Effector CD4-positive, alpha-beta T cell (primary cell): ENCODE measurements at regions not wholly inside any gene's neighbourhood (a gene's known extent, or its start where the extent isn't known, plus 50 kb on each side); places are given as distances from the start of the nearest gene placed in this dataset.
"Not testable (repeated sequence)": the region's sequence is repeated elsewhere in the genome, so short reads cannot be mapped to it uniquely, and the experiment has no call there.

Experiments used
- DNase-seq: peaks from one replicate; pipeline ENCODE4 v3.0.0-alpha.2; 2020

DNA sequence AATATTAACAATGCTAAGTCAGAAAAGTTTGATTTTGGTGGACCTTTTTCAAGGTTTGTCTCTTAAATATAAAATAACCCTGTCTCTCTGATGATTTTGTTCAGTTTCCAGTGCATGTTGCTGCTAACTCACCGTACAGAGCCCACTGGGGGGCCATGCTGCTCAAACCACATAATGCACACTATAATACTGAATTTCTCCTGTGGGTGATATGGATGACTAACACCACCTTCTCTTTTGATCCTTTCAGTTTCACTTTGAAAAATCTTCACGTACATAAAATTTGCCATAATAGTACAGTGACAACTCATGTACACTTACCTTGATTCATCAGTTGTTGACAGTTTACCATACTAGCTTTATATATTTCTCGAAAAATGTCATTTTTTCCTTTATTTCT, 506.6 kb upstream of the MAN1A1 start:
- no peak for DNase-seq

DNA sequence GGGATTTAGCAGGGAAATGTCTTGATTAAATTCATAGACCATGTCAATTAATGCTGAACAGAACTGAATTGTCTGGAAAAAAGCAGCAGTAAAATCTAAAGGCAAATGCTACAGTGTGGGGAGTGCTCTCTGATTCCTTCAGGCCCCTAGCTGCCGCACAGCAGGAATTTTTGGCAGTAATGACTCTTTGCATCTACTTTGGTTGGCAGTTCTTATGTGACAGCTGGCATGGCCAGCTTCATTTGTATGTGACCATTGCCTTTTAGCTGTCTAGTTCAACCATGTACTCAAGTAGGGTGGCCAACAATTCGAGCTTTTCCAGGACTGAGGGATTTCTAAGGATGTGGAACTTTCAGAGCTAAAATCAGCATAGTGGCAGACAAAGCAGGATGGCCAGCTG, 499.1 kb upstream of the MAN1A1 start:
- no peak for DNase-seq

DNA sequence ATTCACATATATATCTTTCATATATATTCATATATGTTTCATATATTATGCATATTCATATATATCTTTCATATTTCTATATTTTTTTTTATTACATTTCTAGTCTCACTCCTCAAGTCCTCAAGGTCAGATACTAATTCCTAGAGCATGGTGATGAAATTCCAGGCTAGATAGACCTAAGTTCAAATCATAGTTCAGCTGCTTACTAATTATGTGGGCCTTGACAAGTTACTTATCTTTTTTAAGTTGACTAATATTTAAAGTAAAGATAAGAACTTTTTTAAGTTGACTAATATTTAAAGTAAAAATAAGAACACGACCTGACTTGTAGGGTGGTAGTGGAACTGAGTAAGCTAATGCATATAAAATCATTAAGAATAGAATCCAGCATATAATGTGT, 495.6 kb upstream of the MAN1A1 start:
- DNase-seq: no peak

DNA sequence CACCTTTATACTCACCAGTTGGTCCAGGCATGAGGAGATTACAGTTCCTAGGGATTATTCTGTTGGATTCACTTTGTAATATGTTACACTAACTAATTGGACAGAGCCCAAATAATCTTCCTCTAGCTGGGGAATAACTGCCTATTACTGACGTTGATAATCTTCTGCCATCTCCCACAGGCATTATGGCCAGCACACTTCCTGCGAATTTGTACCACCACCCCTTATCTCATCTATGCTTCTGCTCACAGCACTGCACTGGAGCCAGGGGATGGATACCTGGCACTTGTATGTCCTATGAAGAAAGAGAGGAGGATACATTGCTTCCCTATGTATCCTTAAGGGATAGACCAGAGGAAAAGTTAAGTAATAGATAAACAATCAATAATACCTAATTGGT, 494.8 kb upstream of the MAN1A1 start:
- no peak for DNase-seq

DNA sequence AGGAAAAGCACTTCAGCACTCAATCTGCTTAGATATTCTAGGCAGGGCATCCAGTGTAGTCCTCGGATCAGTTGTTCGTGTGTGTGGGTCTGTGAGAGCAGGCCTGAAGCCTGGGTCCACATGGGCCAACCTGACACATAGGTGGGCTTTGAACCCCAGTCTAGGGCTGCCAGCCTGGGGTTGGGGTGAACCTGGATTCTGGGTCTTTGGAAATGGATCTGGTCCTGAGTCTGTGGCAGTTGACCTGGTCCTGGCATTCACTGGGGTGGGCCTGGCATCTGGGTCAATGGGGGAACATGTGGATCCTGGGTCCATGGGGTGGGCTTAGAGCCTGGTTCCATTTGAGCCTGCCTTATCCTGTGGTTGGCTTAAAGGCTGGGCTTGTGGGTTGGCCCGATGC, 492.6 kb upstream of the MAN1A1 start:
- DNase-seq: no peak

DNA sequence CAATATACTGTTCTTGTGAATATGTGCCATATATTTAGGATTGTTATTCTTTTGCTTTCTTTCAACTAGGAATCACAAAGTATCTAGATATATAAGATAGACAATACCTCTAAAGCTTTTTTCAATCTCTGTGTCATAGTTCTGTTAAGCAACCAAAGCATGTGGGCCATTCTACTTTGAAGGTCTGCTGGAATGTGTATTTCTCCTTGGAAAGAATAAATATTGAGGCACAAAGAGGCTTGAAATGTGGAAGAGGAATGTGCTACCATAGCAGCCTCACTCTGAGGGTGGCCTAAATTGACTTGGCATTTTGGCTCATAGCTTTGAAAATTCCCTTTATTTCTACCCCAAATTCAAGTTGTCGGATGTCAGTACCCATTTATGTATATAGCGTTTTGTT, 488.5 kb upstream of the MAN1A1 start:
- DNase-seq: no peak

DNA sequence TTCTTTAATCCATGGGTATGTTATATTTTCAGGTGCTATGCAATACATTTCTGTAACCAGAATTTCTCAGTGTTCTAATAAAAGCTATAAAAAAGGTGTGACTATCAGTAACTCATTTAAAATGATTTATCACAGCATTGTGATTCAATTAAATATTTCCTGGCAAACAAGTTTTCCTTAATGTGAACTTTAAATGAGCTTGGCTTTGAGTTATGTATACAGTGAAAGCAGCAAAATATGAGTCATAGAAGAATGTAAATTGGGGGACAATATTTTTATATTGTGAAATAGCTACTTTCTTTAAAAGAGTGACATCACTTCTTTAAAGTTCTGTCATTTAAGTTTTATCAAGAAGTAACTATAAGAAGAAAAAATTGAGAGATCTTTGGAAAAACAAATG, 484.9 kb upstream of the MAN1A1 start:
- DNase-seq: no peak

DNA sequence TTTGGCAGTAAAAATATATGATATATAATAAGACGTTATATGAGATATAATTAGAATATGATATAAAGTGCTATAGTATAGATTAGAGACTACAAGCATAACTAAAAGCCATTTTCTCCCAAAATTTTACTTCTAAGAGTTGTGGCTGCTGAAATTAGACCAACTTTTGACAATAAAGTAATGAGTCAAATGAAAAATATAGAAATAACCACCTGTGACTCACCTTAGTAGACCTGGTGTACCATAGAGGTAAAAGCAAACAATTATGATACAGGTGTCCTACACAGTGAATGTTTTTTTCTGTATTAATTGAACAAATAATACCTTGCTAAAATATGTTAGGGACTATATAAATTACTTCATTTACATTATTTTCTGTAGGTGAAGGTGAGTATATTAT, 482.9 kb upstream of the MAN1A1 start:
- DNase-seq: no peak

DNA sequence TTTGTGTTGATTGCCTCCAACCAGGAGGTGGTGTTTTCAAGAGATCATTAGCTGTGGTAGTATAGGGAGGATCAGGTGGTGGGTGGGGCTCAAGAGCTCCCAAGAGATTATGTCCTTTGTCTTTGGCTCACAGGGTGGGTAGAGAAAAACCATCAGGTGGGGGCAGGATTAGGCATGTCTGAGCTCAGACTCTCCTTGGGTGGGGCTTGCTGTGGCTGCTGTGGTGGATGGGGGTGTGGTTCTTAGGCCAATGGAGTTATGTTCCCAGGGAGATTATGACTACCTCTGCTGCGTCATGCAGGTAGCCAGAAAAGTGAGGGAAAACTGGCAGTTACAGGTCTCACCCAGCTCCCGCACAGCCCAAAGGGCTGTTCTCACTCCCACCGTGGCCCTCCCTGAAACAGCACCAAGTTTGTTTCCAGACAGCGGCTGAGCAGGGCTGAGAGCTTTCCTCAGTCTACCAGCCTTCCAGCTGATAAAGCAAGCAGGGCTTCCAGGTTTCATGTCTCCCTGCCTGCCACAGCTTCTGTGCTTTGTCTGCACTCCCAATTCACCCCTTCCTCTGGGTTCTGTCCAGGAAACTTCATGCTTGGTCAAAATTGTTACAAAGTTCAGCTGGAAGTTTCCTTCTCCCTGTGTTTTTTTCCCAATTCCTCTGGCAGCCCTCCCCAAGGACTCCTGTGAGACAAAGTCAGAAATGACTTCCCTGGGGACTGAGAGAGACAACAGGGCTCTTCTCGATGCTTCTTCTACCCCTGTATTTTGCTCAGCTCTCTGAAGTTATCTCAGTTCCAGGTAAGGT, 481.1 kb upstream of the MAN1A1 start:
- no peak for DNase-seq

DNA sequence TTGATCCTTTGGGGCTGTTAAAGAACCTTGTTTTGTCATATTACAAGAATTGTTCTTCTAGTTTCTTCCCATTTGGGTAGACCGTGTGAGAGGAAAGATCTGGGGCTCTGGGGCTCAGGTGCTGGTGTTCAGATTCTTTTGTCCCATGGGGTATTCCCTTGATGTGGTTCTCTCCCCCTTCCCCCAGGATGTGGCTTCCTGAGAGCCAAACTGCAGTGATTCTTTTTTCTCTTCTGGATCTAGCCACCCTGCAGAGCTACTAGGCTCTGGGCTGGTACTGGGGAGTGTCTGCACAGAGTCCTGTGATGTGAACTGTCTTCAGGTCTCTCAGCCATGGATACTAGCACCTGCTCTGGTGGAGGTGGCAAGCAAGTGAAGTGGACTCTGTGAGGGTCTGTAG, 480.5 kb upstream of the MAN1A1 start:
- no peak for DNase-seq

DNA sequence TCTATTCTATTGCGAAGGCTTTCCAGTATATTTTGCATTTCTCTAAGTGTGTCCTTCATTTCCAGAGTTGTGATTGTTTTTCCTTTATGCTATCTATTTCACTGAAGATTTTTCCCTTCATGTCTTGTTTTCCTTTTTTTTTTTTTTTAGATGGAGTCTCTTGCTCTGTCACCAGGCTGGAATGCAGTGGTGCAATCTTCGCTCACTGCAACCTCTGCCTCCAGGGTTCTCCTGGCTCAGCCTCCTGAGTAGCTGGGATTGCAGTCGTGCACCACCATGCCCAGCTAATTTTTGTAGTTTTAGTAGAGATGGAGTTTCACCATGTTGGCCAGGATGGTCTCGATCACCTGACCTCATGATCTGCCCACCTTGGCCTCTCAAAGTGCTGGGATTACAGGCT, 479.9 kb upstream of the MAN1A1 start:
- DNase-seq: not testable (repeated sequence)

DNA sequence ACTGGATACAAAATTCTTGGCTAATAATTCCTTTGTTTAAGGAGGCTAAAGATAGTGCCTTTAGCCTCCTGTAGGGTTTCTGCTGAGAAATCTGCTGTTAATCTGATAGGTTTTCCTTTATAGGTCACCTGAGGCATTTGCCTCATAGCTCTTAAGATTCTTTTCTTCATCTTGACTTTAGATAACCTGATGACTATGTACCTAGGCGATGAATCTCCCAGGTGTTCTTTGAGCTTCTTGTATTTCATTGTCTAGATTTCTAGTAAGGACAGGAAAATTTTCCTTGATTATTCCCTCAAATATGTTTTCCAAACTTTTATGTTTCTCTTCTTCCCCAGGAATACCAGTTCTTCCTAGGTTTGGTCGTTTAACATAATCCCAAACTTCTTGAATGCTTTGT, 479.4 kb upstream of the MAN1A1 start:
- DNase-seq: no peak

DNA sequence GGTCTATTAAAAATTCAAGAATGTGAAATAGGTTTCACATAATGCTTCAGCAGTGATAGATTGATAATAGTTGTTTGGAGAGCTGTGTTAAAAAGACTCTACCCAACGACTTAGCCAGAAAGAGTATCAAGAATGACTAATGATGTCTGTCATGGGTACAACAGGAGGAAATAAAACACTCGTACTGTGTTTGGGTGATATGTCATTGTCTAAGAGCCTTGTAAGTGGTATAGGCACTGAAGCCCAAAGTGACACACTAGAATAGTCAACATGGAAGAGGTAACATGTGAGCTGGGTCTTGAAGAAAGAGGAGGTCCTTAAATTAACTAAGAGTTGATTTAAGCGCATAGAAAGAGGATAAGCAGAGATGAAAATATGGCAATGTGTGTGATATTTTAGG, 471.8 kb upstream of the MAN1A1 start:
- no peak for DNase-seq

DNA sequence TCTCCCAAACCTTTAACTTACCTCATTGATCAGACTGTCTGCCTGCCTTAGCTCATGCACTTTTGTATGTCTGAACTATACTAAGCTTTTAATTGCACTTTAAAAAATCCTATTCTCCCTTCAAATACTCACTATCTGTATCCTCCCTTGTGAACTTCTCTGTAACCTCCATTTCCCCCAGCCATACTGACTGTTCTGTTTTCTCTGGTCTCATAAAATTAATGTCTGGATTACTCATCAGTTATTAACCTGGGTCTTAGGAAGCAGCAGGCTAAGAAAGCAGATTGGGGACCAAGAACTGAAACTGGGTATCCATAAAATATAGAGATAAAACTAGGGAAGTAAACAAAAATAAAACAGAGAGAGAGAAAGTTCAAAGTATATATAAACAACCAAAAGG, 469.3 kb upstream of the MAN1A1 start:
- DNase-seq: no peak

DNA sequence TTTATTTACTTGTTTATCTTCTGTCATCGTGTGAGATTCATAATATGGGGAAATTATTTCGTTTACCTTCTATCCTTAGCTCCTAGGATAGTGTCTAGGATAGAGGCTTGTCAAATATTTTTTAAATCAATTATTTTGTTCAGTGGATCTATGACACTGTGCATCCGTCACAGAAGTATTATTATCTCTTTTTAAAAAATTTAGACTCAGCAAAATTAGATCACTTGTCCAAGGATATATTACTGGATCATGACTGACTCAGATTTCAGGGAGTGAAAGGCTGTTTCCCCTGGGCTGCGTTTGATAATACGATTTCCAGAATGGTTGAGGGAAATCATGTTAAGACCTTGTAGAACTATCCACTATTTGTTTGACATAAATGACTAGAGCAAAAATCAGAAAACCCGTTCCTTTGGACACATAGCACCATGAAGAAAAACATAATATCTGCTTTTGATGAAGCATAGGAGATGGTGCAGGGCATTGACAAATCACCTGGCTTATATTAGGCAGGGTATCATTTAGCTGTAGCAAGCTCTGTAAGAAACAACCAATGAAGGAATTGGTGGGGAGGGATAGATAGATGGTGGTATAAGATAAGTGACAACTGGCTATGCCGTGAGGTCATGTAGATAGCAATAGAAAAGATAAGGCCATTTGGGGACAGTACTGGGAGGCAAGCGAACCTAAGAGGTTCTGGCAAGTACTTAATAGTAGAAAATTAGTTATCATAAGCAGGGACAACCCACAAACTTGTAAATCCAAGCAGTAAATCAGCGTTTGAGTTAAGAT, 465.2 kb upstream of the MAN1A1 start:
- no peak for DNase-seq

DNA sequence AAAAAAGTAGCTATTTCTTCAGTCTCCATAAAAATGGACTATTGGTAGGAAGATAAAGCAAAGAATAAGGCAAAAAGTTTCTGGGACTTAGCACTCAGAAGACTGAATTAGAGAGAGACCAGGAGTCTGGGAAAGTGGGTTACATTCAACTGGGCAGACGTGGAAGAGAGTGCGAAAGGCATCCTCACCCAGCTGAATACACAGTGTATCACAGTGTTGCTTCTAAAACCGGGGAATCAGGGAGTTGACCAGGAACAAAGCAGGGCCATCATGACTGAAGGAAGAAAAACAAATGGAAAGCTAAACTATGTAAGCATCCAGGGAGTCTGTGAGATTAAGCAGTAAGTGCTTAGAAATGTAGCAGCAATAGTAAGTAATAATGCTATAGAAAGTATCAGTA, 452.9 kb upstream of the MAN1A1 start:
- no peak for DNase-seq

DNA sequence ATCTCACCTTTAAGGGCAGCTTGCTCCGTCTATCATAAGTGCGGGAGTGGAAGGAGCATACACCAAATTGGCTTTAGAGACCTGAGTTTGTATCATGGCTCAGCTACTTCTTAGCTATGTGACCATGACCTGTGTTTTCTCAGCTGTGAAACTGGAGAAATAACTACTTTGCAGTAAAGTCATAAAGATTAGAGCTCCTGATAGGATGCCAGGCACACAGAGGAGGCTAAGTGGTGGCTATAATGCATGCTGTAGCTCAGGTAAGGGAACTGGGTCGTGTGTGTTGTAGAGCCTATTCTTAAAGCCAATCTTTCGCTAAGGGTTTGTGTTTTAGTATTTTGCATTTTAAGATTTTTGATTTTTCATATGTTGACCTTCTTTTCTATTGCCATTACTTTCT, 451.5 kb upstream of the MAN1A1 start:
- no peak for DNase-seq

DNA sequence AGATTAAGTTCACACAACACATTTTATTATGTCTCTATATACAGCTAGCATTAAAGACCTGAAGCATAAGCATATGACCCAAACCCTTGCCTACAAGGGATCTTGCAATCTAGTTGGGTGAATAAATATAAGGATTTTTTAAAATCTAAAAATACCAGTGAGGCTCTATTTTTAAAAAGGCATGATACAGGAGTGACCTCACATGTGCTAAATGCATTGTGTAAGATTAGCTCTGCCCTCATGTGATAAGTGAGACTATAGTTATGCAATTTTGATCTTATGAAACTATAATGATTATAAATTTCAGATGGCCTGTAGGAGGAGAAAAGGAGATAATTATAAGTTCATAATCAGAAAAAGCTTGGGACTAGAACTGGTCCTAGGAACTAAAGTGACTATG, 451.0 kb upstream of the MAN1A1 start:
- no peak for DNase-seq

DNA sequence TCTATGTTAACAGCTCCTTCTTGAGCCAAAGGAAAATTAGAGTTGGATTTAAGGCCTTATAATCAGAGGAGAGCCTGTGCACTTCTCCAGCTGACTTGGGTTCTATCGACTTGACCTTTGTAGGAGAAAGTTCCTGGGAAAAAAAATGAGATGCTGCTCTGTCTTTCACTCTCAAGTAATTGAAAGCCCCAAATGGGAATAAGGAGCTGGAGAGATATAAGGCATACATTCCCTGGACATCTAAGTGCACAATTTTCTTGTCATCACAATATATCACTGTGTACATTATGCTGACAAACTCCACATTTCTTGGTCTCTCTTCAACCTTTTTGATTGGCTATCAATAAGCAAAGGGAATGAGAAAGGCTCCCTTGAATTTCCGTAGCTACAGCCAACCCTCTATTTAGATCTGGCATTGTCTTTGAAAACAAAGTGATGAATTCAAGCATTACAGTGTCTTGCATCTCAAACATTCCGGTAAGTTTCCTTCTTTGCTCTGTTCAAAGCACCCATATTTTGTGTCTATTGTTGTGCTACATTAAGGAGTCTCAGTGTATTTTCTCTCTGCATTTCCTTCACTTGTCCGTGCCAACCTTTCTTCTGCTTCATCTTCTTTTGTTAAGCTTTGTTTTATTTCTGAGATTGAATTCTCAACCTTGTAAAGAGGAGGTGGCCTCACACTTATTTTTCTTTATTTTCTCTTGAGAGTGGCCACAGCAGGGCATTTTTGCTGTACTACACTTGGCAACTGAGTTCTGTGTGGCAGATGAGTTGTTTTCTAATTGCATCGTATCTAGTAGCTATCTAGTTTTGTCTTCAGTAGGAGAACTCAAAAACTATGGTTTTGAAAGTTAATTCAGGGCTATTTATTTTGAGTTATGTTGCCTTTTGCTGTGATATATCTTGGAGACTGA, 450.3 kb upstream of the MAN1A1 start:
- no peak for DNase-seq

DNA sequence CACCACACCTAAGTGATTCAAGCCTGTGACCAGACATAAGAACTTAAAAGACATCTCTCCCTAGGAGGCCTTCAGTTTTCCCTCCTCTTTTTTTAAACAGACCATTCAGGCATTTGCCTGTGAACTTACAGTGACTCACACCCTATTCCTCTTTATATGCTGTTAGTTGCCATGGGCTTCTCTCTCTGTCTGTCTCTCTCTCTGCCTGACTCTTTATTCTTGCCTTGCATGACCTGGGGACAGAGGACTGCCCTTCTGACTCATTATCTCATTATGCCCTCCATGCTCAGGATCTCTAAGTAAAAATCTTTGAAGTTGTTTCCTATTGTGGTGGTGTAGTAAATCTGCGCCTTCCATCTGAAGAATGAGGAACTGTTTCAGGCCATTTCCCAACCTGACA, 442.2 kb upstream of the MAN1A1 start:
- no peak for DNase-seq

DNA sequence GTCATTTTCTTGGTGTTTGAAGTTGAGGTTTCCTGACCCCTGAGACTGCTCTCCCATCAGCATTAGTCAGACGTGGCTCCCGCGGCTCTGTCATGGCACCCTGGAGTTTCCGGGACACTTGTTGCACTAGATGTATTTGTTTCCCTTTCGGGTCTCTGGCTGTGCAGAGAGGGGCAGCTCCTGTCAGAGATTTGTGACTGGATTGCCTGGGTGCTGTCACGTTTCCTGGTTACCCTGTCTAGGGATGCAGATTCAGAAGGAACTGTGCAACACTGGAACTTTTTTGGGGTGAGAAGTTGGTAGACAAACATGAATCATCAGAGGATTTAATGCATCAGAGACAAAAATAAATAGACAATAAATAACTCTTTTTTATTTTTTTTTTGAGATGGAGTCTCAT, 431.8 kb upstream of the MAN1A1 start:
- DNase-seq: no peak

DNA sequence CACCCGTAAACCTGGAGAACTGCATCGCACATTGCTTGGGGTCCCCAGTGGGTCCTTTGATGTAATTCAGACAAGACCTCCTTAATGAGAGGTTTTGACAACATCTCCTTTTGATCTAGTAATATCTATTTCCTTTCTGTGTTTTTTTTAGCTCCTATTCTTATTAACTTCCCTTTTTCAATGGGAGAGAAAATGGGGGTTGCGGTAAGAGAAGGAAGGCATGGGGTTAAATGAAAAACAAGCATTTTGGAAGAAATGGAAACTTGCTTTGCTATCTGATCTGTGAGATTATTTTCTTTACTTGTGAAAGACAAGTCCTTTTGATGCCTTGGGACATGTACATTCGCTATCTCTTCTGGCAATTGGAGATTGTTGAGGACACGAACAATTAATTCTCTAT, 418.6 kb upstream of the MAN1A1 start:
- no peak for DNase-seq

DNA sequence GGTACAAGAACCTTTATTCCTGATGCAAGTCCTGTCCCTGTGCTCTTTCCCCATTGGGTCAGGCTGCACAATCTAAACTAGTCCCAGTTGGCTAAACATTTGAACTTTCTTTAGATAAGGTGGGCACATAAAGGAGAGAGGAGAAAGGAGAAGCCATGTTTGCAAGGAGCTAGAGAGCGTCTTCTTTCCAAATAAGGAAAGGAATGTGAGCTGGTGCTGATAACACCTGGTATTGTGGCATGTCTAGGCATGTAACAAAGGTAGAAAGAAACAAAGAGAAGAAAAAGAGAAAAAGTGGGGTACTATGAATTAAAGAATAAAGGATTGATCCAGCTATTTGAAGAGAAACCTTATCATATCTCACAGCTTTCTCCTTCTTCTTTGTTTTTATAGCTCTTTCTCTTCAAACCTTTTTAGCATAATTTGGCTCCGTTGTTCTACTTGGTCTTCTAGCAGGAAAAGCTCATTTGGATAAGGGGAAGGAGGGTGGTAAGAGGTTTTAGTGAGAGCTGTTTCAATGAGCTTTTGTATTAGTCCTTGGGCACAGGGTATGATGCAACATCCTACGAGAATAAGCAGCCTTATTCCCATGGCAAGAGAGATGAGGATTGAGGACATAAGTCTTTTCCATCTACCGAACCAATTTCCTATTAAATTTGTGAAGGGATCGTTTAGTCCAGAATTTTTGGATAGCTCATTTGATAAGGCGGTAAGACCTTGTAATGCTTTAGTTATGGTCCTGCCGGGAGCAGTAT, 415.5 kb upstream of the MAN1A1 start:
- no peak for DNase-seq
